Stimulated activated CD4-positive, alpha-beta T cell treated with anti-CD3 and anti-CD28 coated beads, Interleukin-1b, Interleukin-23, amount 100 ng/mL, for 48 hours (primary cell): ENCODE measurements at regions not wholly inside any gene's neighbourhood (a gene's known extent, or its start where the extent isn't known, plus 50 kb on each side); places are given as distances from the start of the nearest gene placed in this dataset.
"Not testable (repeated sequence)": the region's sequence is repeated elsewhere in the genome, so short reads cannot be mapped to it uniquely, and the experiment has no call there.

Source experiments
- DNase-seq: peaks from one replicate; pipeline ENCODE4 v3.0.0-alpha.2; 2020

DNA sequence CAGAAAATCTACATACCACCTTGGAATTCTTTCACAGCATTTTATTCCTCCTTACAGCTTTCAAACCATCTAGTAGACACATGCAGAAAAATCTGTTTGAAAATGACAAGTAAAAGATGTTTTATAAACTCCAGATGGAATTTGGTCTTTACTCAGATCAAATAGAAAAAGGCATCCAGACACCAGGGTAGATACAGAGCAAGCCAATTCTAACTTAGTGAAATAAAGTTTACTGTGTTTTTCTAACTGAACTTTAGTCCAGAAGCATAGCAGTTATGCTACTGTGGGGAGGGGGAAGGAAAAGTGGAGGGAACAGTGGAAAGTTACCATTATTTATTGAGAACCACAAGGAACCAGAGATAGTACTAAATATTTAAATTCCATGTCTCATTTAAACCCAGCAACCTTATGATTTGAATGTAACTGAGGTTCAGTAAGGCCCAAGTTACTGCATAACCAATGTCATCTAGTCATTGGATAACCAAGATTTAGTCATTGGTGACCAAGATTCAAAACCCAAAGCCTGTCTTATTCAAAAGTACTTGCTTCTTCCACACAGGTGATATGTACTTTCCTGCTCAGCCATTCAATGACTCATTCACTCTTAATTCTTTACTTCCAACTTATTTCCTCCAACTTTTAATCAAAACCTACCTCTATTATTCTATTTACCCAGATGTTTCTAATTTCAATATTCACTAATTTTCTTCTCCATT lies 57.7 kb downstream of the RAD51AP2 start:
- no peak for DNase-seq

DNA sequence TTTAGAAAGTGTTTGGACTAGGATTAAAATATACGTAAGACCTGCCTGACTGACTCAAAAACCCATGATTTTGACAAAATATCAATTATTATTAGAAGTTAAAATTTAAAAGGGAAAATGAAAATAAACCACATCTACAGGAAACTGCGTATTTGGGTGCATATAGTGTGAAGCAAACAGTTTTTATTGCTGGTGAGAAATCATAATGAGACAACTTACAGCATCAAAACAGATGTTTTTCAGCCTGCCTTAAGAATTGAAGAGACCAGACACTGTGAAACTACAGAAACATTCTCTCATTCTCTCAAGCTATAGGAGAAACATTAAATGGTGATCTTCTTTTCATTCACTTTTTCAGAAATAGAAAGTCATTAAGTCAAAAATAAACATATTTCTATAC lies 62.9 kb downstream of the RAD51AP2 start:
- no peak for DNase-seq

DNA sequence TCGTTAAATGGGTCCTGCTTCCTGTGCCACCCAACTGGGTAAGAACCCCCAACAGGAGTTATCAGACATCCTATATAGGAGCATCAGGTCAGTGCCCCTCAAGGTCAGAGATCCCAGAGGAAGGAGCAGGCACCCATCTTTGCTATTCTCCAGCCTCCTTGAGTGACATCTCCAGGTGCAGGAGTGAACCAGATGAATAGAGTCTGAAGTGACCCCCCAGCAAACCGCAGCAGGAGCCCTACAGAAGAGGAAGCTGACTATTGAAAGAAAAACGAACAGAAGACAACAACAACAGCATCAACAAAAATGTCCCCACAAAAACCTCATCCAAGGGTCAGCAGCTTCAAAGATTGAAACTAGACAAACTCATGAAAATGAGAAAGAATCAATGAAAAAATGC lies 72.0 kb downstream of the RAD51AP2 start:
- DNase-seq = not testable (repeated sequence)

DNA sequence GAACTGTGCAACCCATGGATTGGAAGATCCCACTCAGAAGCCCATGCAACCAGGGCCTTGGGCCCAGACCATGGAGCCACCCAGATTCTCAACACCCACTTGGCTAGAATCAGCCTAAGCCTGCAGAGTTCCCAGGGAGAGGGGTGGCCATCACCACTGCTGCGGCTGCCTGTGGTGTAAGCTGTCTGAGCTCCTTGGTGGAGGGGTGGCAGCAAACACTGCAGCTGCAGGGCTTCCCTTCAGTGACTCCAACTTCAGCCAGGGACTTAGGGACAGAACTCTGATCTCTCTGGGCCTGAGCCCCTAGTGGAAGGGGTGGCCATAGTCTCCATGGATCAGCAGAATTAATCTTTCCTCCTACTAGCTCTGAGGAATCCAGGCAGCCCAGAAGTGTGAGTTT lies 72.5 kb downstream of the RAD51AP2 start:
- no peak for DNase-seq

DNA sequence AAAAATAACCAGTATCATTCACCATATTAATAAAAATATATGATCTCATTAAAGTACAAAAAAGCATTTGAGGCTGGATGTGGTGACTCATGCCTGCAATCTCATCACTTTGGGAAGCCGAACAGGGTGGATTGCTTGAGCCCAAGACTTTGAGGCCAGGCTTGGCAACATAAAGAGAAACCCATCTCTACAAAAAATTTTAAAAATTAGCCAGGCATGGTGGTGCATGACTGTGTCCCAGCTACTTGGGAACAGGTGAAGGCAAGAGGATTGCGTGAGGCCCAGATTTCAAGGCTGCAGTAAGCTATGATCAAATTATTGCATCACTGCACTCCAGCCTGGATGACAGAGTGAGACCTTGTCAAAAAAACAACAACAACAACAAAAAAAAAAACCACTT lies 75.9 kb downstream of the RAD51AP2 start:
- DNase-seq = no peak

DNA sequence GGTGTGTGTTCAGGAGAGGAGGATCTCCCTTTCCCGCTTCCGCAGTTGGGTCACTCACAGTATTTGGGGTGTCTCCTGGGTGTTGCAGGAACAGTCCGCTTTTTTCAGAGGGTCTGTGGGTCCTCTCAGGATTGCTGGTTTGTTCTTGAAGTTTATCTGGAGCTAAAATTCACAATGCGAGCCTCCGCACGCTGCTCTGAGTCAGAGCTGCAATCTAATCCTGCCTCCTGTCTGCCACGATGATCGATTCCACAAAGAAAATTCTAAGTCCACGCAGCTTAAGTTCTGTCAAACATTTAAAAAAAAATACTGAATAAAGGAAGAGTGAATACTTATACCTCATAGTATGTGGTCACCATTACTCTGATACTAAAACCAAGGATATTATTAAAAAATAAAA lies 76.5 kb downstream of the RAD51AP2 start:
- no peak for DNase-seq

DNA sequence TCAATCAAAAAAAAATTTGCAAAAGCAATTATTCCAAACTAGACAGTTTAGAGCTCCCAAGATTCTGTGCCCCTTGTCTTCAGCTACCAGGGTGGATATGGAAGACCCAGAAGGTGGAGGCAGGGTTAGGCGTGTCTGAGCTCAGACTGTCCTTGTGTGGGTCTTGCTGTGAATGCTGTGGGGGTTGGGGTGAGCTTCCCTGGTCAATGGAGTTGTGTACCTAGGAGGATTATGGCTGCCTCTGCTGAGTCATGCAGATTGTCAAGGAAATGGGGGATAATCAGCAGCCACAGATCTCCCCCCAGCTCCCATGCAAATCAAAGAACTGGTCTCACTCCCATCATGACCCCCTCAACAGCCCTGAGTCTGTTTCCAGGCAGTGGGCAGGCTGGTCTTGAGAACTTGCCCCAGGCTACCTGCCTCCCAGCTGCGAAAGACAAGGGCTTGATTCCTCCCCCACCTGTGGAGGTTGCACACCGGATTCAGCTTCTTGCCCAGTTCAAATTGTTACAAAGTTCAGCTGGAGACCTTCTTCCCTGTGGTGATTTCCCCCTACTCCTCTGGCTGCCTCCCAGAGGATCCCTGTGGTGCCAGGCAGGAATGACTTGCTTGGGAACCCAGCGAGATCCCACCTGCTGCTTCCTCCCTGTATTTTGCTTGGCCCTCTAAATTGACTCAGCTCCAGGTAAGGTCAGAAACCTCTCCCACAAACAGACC lies 77.0 kb downstream of the RAD51AP2 start:
- DNase-seq = no peak

DNA sequence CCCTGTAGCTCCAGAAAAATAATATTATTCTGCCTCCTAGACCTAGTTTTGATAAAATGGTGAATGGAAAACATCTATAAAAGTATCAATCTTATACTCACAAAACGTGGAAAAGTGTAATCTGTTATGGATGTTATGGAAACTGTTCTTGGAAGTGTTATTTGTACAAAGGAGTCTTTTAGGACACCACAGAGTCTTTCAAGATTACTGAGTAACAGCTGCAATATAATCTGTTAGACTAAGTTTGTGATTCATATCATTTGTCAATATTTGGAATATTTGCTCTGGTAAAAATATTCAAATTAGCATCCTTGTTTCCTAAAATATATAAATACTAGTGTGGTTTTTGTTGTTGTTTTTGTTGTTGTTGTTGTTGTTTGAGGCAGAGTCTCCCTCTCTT lies 87.9 kb downstream of the RAD51AP2 start:
- no peak for DNase-seq

DNA sequence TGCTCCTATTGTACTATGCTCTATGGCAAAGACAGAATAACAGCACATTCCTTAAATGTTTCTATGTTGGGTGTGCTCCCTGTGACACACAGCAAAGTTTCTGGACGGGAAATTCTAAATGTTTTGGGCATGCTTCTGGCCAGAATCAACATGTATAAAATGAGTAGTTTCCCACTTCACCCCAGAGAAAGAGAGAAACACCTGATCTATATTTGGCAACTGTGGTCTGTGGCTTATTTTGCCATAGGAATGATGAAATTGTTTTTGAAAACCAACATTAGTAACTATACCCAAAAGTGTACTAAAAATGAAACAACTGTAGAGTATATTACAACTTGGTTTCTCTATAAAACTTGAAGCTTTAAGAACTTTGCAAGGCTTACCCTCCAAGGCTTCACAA lies 89.1 kb downstream of the RAD51AP2 start:
- no peak for DNase-seq

DNA sequence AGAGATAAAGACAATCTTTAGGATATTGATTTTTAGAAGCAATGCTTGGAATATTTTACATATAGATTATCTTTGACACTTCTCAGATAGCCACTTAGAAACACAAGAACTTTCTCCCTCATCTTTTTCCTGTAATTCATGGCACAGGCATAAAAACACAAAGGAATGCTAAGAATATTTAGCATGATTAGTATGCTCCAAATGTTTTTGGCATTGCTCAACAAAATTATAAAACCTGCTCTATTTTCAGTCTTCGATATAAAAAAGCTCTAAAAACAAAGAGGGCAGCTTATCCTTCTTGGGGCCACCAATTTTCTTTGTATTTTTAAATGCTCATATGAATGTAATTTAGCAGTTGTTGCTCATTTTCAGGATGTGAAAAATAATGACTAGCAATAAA lies 90.8 kb downstream of the RAD51AP2 start:
- no peak for DNase-seq

DNA sequence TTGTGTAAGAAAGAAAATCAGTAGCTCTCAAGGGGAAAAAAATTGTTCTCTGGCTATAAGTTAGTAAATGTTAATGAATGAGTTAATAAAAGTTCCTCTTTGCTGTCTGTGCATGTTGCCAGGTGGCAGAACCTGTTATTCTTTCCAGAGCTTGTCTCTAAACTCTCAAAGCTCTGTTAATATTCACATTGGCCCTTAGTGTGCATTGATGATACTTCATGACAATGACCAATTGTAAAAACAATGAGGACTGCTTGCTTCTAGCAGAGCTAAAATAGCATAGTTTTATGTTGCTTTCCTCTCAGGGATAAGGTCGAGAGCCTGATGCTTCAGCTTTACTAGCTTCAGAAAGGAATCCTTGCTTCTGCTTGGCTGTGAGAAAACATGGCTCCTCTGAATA lies 91.5 kb downstream of the RAD51AP2 start:
- no peak for DNase-seq

DNA sequence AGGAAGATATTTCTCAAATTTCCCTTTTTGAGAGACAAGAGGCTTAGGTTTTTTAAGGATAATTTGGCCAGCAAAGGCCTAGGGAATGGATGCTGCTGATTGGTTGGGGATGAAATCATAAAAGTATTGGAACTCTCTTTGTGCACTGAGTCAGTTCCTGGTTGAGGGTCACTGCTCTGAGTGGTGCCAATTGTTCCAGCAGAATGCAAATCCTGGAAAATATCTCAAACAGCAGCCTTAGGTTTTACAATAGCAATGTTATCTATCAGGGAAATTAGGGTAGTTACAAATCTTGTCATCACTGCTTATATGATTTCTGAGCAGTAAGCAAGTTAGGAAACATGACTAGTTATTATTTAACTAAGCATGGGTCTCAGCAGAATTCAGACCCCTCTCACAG lies 96.2 kb downstream of the RAD51AP2 start:
- DNase-seq = no peak

DNA sequence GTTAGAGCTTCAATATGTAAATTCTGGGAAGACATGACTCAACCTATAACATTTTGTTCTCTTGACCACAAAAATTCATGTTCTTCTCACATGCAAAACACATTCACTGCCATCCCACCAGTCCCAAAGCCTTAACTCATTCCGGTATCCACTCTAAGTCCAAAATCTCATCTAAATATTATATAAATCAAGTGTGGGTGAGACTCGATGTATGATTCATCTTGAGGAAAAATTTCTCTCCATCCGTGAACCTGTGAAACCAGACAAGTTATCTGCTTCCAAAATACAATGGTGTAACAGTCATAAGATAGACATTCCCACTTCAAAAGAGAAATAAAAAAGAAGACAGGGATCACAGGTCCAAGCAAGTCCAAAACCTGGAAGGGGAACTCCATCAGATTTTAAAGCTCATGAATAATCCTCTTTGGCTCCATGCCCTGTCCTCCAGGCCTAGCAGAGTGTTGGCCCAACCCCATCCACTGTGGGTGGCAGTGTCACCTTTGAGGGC lies 101.3 kb downstream of the RAD51AP2 start:
- no peak for DNase-seq

DNA sequence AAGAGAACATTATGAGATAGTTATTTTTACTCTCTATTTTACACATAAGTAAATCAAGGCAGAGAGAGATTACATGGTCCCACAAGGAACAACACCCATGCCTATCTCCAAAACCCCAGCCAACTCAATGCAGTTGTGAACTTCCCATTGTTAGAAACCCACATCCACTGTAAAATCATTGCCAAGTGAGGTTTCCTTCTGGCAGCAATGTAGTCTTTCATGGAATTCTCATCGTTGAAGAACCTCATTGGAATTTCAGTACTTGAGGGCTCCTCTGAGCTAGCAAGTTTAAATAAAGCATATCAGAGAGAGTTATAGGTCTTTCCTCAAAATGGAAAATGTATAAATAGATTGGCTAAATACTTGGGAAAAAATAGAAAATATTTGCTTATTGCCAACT lies 105.2 kb downstream of the RAD51AP2 start:
- DNase-seq = no peak

DNA sequence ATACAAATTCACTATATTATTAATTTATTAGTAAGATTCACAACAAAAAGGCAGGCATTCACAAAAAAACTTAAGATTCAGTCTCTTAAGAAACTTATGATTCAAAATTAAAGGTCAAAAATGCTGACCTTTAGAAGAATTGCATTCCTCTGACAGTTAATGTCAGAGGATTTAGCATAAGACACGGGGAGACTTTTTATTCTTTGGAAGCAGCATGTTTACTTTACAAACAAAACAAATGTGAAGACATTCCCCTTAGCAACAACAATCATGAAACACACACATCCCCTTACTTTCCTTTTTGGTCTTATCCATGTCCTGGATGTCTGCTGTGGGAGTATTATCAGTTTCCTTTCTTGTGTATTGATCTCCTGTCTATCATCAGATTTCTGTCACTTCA lies 117.1 kb downstream of the RAD51AP2 start:
- no peak for DNase-seq

DNA sequence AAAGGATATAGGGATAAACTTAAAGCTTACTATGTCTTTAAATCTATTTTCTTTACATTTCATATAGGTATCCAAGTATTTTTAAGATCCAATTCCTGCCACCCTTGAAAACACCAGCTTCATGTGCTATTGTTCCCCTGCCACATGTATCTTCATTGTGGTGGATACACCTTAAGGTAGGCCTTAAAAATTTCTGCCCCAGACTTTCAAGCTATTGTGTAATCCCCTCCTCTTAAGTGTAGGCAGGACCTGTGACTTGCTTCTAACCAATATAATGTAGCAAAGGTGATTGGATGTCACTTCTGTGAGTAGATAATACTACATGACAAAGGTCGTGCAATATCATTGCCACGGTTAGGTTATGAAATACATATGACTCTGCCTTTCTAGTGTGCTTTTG lies 119.5 kb downstream of the RAD51AP2 start:
- no peak for DNase-seq

DNA sequence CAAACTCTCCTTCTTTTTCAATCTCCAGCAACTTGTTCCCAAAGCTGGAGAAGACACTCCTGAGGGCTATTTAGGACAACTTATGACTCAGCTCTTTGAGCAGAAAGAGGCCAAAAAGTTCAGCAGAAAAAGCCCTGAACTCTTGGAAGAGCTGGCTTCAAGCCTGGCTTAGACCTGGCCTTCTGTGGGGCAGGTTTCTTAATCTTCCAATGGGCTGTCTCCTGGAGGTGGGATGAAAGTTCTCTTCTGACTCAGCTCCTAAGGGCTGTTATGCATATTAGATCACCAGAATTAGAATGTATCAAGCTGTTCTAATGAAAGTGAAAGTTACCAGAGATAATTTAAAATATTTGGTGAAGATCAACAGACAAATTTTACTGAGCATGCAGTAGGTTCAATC lies 129.4 kb downstream of the RAD51AP2 start:
- no peak for DNase-seq

DNA sequence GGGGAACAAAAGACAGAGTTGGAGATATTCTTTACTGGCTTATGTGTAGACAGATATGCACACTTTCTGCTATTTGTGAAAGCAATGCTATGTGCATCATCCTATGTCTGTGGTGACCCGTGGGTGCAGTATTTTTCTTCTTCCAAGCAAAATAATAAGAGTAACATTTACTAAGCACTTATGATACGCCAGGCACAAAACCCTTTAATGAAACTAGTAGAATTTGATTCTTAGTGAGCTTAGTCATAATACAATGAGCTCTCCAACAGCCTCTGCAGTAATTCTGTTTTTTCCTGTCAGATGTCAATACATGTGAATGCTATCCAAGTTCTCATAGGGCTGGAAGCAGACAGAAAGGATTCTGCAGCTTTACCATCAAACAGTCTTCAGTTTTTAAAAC lies 130.6 kb downstream of the RAD51AP2 start:
- DNase-seq = no peak

DNA sequence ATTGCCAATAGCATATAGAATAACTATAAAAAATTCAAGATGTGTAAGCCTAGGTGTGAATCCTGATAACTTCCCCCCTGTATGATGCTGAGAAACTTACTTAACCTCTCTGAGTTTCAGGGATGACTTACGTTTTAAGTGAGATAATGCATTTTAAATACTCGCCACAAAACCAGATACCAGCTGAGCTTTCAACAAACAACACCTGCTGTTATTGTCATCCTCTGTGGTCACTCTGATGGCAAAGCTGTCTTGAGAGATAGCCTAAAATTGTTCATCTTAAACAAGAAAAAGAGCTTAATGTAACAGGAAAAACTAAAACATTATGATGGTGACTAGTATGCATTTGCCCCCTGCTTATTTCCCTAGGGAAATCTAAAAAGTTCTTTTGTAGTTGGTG lies 131.5 kb downstream of the RAD51AP2 start:
- no peak for DNase-seq

DNA sequence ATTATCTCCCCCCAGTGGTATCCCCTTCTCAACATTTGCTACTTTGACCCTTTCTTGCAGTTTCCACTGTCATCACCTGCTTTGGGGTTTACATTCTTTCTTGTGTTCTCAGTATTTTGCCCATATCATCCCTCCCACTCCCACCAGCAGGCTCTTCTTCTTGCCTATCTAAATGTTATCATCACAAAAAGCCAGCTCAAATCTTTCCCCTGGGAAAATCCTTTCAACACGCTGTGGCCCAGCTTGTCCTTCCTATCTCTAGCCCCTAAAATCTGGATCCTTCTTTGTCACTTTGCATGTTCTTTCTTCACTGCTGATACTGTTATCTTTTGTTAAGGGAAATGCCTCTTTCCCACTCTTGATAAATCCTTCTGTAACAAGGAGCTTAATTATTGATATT lies 138.2 kb downstream of the RAD51AP2 start:
- DNase-seq = no peak

DNA sequence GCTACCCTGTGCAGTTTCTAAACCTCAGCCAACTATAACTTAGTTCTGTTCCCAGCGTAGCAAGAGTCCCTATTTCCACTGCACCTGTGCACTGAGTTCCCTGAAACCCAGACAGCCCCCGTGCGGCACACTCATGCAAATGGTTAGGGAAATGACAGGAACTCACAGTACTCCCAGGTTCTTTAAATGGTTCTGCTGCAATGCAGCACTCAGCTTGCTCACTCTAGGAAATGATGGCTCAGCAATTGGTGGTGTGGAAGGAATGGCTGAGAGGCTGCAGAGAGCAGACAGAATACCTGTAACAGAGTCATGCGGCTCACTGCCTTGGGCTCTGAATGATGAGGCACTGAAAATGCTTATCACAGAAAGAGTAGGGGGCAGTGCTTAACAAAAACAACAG lies 143.0 kb downstream of the RAD51AP2 start:
- no peak for DNase-seq

DNA sequence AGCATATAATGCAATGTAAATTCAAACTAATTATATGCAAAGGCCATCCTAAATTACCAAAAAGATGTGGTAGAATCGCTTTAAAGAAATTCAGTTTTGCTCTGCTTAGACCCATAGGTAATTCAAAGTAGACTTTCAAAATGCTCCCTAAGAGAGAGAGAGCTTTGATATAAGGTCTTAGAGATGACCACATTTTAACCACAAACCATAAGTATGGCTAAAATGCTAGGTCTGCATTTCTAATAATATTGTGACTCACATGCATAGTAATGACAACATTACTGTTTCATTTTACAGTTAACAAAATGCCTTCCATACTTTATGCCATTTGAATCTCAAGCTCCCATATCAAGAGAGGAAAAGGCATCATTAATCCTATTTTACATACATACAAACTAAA lies 144.5 kb downstream of the RAD51AP2 start:
- no peak for DNase-seq

DNA sequence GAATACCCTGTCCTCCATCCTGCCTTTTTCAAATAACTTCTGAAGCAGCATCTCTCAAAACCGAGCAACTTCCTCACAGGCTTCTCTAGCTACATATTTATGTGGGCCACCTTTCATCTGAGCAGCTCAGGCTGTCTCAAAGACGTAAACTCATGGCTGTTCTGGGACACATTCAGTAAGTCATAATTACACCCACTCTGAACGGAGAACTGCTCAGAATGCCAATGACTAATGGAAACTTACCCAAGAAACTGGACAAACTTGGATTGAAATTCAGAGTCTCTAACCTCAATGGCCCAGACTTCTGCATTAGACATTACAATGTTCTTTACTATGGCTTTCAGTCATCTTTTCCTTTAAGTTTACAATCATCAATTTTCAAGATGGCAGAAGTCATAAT lies 145.2 kb downstream of the RAD51AP2 start:
- DNase-seq = no peak

DNA sequence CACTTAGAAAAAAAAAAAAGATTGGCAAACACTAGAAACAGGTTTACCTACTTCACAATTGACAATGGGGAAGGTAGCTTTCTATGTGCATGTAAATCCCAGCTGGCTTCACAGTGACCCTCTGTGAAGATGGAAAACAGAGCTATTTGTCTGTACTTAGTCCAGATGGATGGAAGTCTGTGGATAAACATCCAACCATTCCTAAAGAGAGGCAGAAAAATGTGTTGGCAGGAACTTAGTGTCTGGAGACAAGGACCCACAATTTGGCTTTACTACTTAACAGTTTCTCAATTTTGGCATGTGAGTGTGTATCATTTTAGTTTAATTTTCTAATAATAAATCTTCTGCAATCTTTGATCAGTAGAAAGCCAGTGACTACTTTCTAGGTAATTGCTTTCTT lies 154.4 kb downstream of the RAD51AP2 start:
- DNase-seq = no peak

DNA sequence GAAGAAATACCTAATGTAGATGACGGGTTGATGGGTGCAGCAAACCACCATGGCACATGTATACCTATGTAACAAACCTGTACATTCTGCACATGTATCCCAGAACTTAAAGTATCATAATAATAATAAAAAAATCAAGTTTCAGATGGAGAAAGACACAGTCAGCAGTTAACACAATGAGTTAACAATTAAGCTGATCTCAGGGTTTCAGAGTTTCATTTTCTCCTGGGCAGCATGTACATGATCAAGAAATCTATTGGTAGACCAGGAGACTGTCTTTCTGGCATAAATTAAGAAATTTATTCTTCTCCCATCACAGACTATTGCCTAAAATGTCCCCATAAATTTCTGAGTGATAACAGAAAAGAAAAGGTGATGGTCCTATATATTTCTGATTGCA lies 155.3 kb downstream of the RAD51AP2 start:
- DNase-seq = no peak
